Glomerular endothelial cell (primary cell): ENCODE measurements at regions not wholly inside any gene's neighbourhood (a gene's known extent, or its start where the extent isn't known, plus 50 kb on each side); places are given as distances from the start of the nearest gene placed in this dataset.

ENCODE experiments used
- DNase-seq: peaks from one replicate; pipeline ENCODE4 v3.0.0-alpha.2; 2011; ENCODE audit warnings: low read depth, low spot score; ENCODE audit errors: extremely low read depth

GRCh38 chr5:128870923-128871322, 94.4 kb upstream of the SLC27A6 start:
- DNase-seq, result no peak

- DNase-seq, result no peak
Observed at GRCh38 chr5:128876569-128877382, 88.5 kb upstream of the SLC27A6 start.

- no peak for DNase-seq
Observed at GRCh38 chr5:128877476-128877875, 87.8 kb upstream of the SLC27A6 start.

GRCh38 chr5:128881502-128882018, 83.7 kb upstream of the SLC27A6 start:
- no peak for DNase-seq

GRCh38 chr5:128885649-128886255, 79.5 kb upstream of the SLC27A6 start:
- DNase-seq, result no peak

- no peak for DNase-seq
Observed at GRCh38 chr5:128895122-128895521, 70.2 kb upstream of the SLC27A6 start.

- DNase-seq, result no peak
Observed at GRCh38 chr5:128896675-128897074, 68.6 kb upstream of the SLC27A6 start.

- DNase-seq, result no peak
Observed at GRCh38 chr5:128903550-128903949, 61.7 kb upstream of the SLC27A6 start.

- no peak for DNase-seq
Observed at GRCh38 chr5:128904805-128905567, 60.3 kb upstream of the SLC27A6 start.

- DNase-seq, result peak; percentile 47
Observed at GRCh38 chr5:128905568-128906110, 59.6 kb upstream of the SLC27A6 start.

- no peak for DNase-seq
Observed at GRCh38 chr5:128913551-128913950, 51.7 kb upstream of the SLC27A6 start.
